ENCODE measurements at regions not wholly inside any gene's neighbourhood (a gene's known extent, or its start where the extent isn't known, plus 50 kb on each side); places are given as distances from the start of the nearest gene placed in this dataset.

Small RNA genes in the stretch of these regions (small RNA-seq; reads per million reads assigned to genes)
- 0 reads per million in 3 experiments for gene AC008740.2
